ENCODE measurements at regions not wholly inside any gene's neighbourhood (a gene's known extent, or its start where the extent isn't known, plus 50 kb on each side); places are given as distances from the start of the nearest gene placed in this dataset.
A peak's percentile ranks its signal among the peaks of the same experiment; 100 is the strongest.
"Not testable (repeated sequence)": the region's sequence is repeated elsewhere in the genome, so short reads cannot be mapped to it uniquely, and the experiment has no call there.

- DNase-seq (ENCODE audit: low spot score), result no peak
Observed at GRCh38 chr2:37570773-37571586, 100.5 kb downstream of the CDC42EP3 start.

- no peak for DNase-seq (ENCODE audit: low spot score)
Observed at GRCh38 chr2:37571587-37572136, 99.8 kb downstream of the CDC42EP3 start.

GRCh38 chr2:37573451-37574388 is 97.7 kb downstream of the CDC42EP3 start:
- DNase-seq (ENCODE audit: low spot score), result no peak

- no peak for DNase-seq (ENCODE audit: low spot score)
Observed at GRCh38 chr2:37575780-37576179, 95.7 kb downstream of the CDC42EP3 start.

DNA sequence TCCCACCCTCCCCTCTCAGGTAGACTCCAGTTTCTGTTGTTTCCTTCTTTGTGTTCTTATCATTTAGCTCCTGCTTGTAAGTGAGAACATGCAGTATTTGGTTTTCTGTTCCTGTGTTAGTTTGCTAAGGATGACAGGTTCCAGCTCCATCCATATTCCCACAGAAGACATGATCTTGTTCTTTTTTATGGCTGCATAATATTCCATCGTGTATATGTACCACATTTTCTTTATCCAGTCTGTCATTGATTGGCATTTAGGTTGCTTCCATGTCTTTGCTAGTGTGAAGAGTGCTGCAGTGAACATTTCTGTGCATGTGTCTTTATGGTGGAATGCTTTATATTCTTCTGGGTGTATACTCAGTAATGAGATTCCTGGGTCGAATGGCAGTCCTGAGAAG is 95.2 kb downstream of the CDC42EP3 start:
- DNase-seq (ENCODE audit: low spot score), result not testable (repeated sequence)

GRCh38 chr2:37576831-37577230 is 94.6 kb downstream of the CDC42EP3 start:
- no peak for DNase-seq (ENCODE audit: low spot score)

DNA sequence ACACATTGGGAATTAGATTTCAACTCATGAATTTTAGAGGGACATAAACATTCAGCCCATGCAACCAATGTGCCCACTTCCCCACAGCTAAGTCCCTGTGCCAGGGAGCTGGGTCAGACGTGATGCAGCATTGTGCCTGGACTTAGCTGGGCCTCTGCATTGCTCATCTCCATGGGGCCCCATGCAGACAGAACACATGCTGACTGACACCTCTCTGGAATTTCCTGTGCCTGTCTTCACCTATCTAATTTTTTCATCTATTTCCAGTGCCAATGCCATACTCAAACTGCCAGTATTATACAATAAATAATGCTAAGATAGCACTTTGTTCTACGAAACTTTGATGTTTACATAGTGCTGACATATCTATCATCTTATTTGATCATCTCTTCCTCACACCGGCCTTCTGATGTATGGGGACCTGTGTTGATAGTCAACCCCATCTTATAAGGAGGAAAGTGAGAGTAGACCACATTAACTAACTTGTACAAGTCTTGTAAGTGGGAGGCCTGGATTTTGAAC is 92.2 kb downstream of the CDC42EP3 start:
- DNase-seq (ENCODE audit: low spot score), result no peak

DNA sequence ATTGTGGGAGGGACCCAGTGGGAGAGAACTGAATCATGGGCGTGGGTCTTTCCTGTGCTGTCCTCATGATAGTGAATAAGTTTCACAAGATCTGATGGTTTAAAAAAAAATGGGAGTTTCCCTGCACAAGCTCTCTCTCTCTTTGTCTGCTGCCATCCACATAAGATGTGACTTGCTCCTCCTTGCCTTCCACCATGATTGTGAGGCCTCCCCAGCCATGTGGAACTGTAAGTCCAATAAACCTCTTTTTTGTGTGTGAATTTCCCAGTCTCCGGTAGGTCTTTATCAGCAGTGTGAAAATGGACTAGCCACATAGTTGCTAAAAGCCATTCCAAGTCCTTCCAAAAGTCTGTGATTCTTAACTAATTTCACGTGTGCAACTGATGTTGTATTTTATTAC is 91.5 kb downstream of the CDC42EP3 start:
- DNase-seq (ENCODE audit: low spot score), result not testable (repeated sequence)

DNA sequence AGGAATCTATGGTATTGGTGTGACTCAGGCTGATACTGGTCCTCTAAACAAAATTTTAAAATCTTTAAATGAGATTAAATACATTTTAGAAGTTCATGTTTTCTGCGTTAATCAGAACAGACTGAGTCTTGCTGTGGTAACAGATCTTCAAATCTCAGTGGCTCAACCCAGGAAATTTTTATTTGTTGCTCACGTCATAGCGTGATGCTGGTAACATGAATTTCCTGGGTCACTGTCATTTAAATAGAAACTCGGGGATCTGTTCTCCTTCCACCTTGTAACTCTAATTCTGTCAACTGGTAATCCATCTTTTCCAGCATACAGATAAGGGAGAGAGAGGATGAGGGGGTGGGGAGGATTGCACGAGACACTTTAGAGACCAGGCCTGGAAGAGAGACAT is 90.0 kb downstream of the CDC42EP3 start:
- DNase-seq (ENCODE audit: low spot score), result no peak

- no peak for DNase-seq (ENCODE audit: low spot score)
Observed at GRCh38 chr2:37582481-37583220, 88.8 kb downstream of the CDC42EP3 start.

- DNase-seq (ENCODE audit: low spot score), result no peak
Observed at GRCh38 chr2:37583402-37583801, 88.0 kb downstream of the CDC42EP3 start.

- DNase-seq (ENCODE audit: low spot score), result no peak
Observed at GRCh38 chr2:37583867-37584266, 87.6 kb downstream of the CDC42EP3 start.

- no peak for DNase-seq (ENCODE audit: low spot score)
Observed at GRCh38 chr2:37585295-37585908, 86.0 kb downstream of the CDC42EP3 start.

DNA sequence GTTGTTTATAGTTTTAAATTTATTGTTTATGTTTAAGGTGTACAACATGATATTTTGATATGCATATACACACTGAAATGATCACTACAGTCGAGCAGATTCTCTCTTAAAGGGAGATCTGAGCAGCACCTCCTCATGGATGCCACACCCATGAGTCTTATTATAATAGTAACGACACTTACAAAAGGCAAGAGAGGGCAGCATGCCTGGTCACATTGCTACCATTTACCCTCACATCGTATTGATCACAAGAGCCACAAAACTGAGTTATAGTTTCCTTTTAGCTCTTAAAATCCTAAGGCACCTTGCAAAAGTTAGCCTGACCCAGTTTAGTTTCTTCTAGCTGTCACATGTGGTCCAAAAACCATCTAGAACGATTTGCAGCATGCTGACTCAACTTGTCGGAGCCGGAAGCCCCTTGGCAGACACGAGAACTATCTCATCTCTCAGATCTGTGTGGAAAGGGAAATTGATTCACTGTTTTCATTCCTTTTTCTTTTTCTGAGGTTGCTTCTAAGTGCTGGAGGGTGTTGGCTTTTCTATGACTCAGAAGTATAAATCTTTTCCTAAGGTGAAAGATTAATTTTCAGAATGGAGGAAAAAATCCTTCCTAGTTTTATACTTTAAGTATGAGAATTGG is 85.3 kb downstream of the CDC42EP3 start:
- peak; percentile 42 for DNase-seq (ENCODE audit: low spot score)

DNA sequence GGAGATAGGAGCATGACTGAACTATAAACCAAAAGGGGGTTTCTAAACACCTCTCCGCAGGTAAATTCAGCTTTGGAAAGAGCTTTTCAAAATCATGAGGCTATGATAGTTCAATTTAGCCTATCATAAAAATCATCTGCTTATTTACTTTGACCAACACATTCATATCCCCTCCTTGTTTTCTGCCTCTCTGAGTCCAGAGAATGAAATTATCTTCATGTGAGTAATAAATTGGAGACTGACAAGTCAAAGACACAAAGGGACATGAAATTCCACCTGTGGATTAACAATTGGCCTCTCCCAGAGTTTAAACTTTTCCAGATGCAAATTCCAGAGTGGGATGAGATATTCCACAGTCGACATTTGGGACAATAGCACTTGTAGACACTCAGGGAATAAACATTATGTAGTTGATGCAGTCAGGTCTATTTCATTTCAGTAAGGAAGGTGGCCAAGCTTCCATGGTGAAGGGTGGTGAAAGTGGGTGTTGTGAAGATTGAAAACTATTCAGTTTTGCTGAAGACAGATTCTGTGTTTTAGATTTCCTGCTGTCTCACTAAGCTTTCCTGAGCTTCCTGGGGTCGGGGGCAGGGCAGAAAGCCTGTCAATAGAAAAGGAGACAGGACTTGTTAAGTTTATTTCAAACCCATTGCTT is 84.7 kb downstream of the CDC42EP3 start:
- no peak for DNase-seq (ENCODE audit: low spot score)

GRCh38 chr2:37587817-37588216 is 83.6 kb downstream of the CDC42EP3 start:
- DNase-seq (ENCODE audit: low spot score), result no peak

DNA sequence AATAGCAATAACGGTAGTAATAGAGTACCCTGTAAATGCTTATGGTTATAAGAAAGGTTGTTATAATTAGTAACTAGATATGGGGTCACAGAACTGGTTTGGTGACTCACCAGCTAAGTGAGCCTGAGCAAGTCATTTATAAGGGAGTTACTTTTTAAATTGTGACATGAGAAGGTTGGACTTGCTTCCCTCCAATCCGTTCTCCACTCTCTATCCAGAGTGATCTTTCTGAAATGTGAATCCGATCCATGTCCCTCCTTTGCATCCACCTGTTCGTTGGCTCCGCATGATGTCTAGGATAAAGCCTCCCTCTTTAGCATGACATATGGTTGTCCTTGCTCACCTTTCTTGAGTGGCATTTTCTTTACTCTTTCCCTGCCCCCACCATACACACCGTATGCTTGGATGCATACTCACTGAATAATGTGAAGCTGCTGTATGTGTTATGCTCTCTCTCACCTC is 83.1 kb downstream of the CDC42EP3 start:
- no peak for DNase-seq (ENCODE audit: low spot score)

DNA sequence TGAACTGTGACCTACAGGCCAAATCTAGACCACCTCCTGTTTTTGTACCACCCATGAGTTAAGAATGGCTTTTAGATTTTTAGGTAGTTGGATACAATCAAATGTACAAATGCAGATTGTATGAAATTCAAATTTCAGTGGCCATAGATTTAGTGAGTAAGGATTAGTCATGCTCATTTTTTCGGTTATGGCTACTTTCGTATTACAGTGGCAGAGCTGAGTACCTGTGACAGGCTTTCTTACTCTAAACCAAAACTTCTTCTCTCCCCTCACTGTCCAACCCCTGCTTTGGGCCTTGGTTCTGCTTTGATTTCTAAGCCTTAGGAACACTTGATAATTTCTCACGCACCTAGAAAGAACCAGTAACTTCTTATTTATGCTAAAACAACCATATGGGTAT is 82.1 kb downstream of the CDC42EP3 start:
- no peak for DNase-seq (ENCODE audit: low spot score)

DNA sequence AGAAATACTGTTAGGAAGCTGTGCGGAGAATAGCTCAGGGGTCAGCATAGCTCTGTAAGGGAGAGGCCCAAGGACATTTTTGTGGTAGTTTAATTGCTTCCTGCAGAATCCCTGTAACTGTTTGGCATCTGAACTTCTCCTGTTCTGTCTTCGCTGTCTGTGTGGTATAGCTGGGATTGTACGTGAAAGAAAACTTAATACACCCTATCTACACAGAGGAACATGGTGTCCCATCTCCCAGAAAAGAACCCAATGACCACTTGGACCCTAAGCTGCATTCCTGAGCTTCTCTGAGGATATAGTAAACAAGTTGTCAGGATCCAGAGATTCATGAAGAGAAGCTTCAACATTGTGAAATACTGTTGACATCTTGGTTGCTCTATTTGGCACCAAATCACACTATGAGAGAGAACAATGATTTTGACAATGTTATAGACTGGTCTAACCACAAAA is 81.3 kb downstream of the CDC42EP3 start:
- DNase-seq (ENCODE audit: low spot score), result no peak
